ENCODE measurements at regions not wholly inside any gene's neighbourhood (a gene's known extent, or its start where the extent isn't known, plus 50 kb on each side); places are given as distances from the start of the nearest gene placed in this dataset.

DNA sequence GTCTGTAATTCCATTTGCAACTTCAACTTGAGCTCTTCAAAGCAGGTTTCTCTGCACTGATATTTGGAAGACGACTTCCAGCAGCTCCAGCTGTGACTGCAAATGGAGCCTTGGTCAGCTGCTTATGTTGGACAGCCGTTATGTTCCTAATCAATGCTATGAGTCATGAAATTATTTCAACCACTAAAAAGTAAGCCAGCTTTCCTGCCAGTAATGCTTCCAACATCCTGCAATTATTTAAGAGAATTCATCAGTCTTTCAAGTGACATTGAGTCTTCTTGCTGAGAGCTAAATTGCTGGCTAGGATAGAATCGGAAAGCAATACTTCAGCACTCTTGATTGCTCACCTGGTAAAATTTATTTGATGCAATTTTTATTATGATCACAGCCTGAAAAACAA, 375.7 kb downstream of the MMUT start:
- TF ChIP-seq, protein P1, sequence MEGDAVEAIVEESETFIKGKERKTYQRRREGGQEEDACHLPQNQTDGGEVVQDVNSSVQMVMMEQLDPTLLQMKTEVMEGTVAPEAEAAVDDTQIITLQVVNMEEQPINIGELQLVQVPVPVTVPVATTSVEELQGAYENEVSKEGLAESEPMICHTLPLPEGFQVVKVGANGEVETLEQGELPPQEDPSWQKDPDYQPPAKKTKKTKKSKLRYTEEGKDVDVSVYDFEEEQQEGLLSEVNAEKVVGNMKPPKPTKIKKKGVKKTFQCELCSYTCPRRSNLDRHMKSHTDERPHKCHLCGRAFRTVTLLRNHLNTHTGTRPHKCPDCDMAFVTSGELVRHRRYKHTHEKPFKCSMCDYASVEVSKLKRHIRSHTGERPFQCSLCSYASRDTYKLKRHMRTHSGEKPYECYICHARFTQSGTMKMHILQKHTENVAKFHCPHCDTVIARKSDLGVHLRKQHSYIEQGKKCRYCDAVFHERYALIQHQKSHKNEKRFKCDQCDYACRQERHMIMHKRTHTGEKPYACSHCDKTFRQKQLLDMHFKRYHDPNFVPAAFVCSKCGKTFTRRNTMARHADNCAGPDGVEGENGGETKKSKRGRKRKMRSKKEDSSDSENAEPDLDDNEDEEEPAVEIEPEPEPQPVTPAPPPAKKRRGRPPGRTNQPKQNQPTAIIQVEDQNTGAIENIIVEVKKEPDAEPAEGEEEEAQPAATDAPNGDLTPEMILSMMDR (IDR thresholded peaks at IDR 0.05), result no peak
- TF ChIP-seq EP300 (IDR thresholded peaks at IDR 0.05), result no peak
